ENCODE measurements at regions not wholly inside any gene's neighbourhood (a gene's known extent, or its start where the extent isn't known, plus 50 kb on each side); places are given as distances from the start of the nearest gene placed in this dataset.

GRCh38 chr22:47552541-47553205 lies 790.2 kb downstream of the TBC1D22A start:
- no peak for TF ChIP-seq POLR2A (IDR thresholded peaks at IDR 0.05; ENCODE audit: low read depth, low read length)
- no peak for TF ChIP-seq TAF1 (IDR thresholded peaks at IDR 0.05; ENCODE audit: low read depth, low read length)
- TF ChIP-seq POLR2AphosphoS5 (IDR thresholded peaks at IDR 0.05; ENCODE audit: low read depth, low read length): no peak
- TF ChIP-seq SPI1 (IDR thresholded peaks at IDR 0.05; ENCODE audit: low read depth, low read length): no peak
- no peak for TF ChIP-seq PAX5 (IDR thresholded peaks at IDR 0.05; ENCODE audit: insufficient read depth, low read length, severe bottlenecking)
- TF ChIP-seq POU2F2 (IDR thresholded peaks at IDR 0.05; ENCODE audit: low read depth, low read length): no peak

Measured in GM12891 (cell line).